IMR-90 (cell line): ENCODE measurements at regions not wholly inside any gene's neighbourhood (a gene's known extent, or its start where the extent isn't known, plus 50 kb on each side); places are given as distances from the start of the nearest gene placed in this dataset.

Experiments
- ATAC-seq: fragments of 200-7000 bp; cut with Tn5 transposase; 2 replicates; pipeline ENCODE4 v1.9.1; 2020; ENCODE audit warnings: low read depth, mild to moderate bottlenecking, moderate library complexity
- BruUV-seq: library from RNA; stranded (reverse); fragments of 400-500 nt; replicated peaks from 2 replicates; lab custom pipeline; 2021; lab: Mats Ljungman, UMichigan
- CTCF ChIA-PET: fragments of 300-600 bp; formaldehyde crosslinking; extraction: SDS; loops from one replicate; lab custom pipeline; 2021; ENCODE audit warnings: antibody characterized with exemption; lab: Yijun Ruan, JAX
- POLR2A ChIA-PET: fragments of 300-600 bp; sonication (Branson Sonifier 250); formaldehyde crosslinking; loops from one replicate; lab custom pipeline; 2022; ENCODE audit warnings: antibody characterized with exemption; ENCODE audit not compliant: unreplicated experiment; lab: Charles Lee
- DNase-seq: peaks from one replicate; pipeline ENCODE4 v3.0.0; 2013
- H2AFZ ChIP-seq: replicated peaks from 2 replicates; pipeline ENCODE3; 2013; ENCODE audit warnings: low read length, mild to moderate bottlenecking; ENCODE audit not compliant: poor library complexity
- H2AK5ac ChIP-seq: 2 replicates; pipeline ENCODE4 v1.6.1; 2013; ENCODE audit warnings: low read depth, low read length, inconsistent platforms
- H2AK9ac ChIP-seq: replicated peaks from 2 replicates; pipeline ENCODE3; 2013; ENCODE audit warnings: mild to moderate bottlenecking, low read depth, low read length, moderate library complexity; ENCODE audit not compliant: poor library complexity
- H2BK120ac ChIP-seq: 2 replicates; pipeline ENCODE4 v1.6.1; 2013; ENCODE audit warnings: low read depth, low read length, inconsistent platforms
- H2BK15ac ChIP-seq: 3 replicates; pipeline ENCODE4 v1.6.1; 2013; ENCODE audit warnings: low read depth, low read length, inconsistent platforms
- H2BK20ac ChIP-seq: 2 replicates; pipeline ENCODE4 v1.6.1; 2013; ENCODE audit warnings: low read depth, mild to moderate bottlenecking, inconsistent platforms, low read length, moderate library complexity
- H2BK5ac ChIP-seq: 2 replicates; pipeline ENCODE4 v1.6.1; 2013; ENCODE audit warnings: mild to moderate bottlenecking, low read depth, low read length, inconsistent platforms; ENCODE audit not compliant: poor library complexity, severe bottlenecking
- H3K14ac ChIP-seq: replicated peaks from 2 replicates; pipeline ENCODE4 v1.6.1; 2013; ENCODE audit warnings: low read depth, low read length, inconsistent platforms
- H3K18ac ChIP-seq: 2 replicates; pipeline ENCODE4 v1.6.1; 2013; ENCODE audit warnings: low read depth, low read length, control low read depth
- H3K23ac ChIP-seq: 2 replicates; pipeline ENCODE4 v1.6.1; 2013; ENCODE audit warnings: low read depth, low read length, inconsistent platforms
- H3K27ac ChIP-seq: 2 replicates; pipeline ENCODE4 v1.5.1; 2013; ENCODE audit warnings: mild to moderate bottlenecking, control low read depth, low read length; ENCODE audit not compliant: insufficient read depth
- H3K27me3 ChIP-seq: 2 replicates; pipeline ENCODE4 v1.6.1; 2013; ENCODE audit warnings: low read length; ENCODE audit not compliant: control insufficient read depth, insufficient read depth
- H3K36me3 ChIP-seq: 2 replicates; pipeline ENCODE4 v1.6.1; 2013; ENCODE audit warnings: low read length, mixed read lengths; ENCODE audit not compliant: control insufficient read depth, insufficient read depth
- H3K4ac ChIP-seq: 2 replicates; pipeline ENCODE4 v1.6.1; 2013; ENCODE audit warnings: low read depth, low read length, inconsistent platforms
- H3K4me1 ChIP-seq: 2 replicates; pipeline ENCODE4 v1.6.1; 2013; ENCODE audit warnings: low read length, mixed read lengths; ENCODE audit not compliant: control insufficient read depth, insufficient read depth
- H3K4me2 ChIP-seq: 2 replicates; pipeline ENCODE4 v1.6.1; 2013; ENCODE audit warnings: low read depth, mild to moderate bottlenecking, control low read depth, low read length, moderate library complexity
- H3K4me3 ChIP-seq: 2 replicates; pipeline ENCODE4 v1.5.1; 2013; ENCODE audit warnings: low read depth, mild to moderate bottlenecking, control low read depth, low read length, moderate library complexity; ENCODE audit not compliant: insufficient read depth
- H3K56ac ChIP-seq: 2 replicates; pipeline ENCODE4 v1.6.1; 2013; ENCODE audit warnings: low read length, inconsistent platforms; ENCODE audit not compliant: insufficient read depth; ENCODE audit errors: extremely low read depth
- H3K79me1 ChIP-seq, 2 experiments: 2 replicates each; pipeline ENCODE4 v1.6.1; 2013; ENCODE audit warnings: low read length in 2 of 2, inconsistent platforms in 1 of 2, low read depth in 1 of 2
- H3K9ac ChIP-seq: 2 replicates; pipeline ENCODE4 v1.6.1; 2013; ENCODE audit warnings: low read depth, low read length, control low read depth
- H3K9me1 ChIP-seq: 2 replicates; pipeline ENCODE4 v1.6.1; 2013; ENCODE audit warnings: low read length, inconsistent platforms; ENCODE audit not compliant: insufficient read depth
- H3K9me3 ChIP-seq: 2 replicates; pipeline ENCODE4 v1.6.1; 2013; ENCODE audit warnings: low read length; ENCODE audit not compliant: control insufficient read depth, insufficient read depth
- H4K20me1 ChIP-seq: 2 replicates; pipeline ENCODE4 v1.6.1; 2013; ENCODE audit warnings: low read length, inconsistent platforms; ENCODE audit not compliant: insufficient read depth
- H4K5ac ChIP-seq: 2 replicates; pipeline ENCODE4 v1.6.1; 2013; ENCODE audit warnings: mild to moderate bottlenecking, low read depth, low read length, control low read depth
- H4K8ac ChIP-seq, 2 experiments: 2 replicates each; pipeline ENCODE4 v1.6.1; 2013; ENCODE audit warnings: low read depth in 2 of 2, low read length in 2 of 2, control low read depth in 1 of 2, inconsistent platforms in 1 of 2
- H4K91ac ChIP-seq: 2 replicates; pipeline ENCODE4 v1.6.1; 2013; ENCODE audit warnings: low read depth, low read length, inconsistent platforms; ENCODE audit not compliant: insufficient read depth
- CEBPB ChIP-seq: IDR thresholded peaks from 2 replicates; pipeline ENCODE4 v1.6.1; 2012; ENCODE audit warnings: low read depth, low read length, improper control_type of control experiment
- ELK1 ChIP-seq: fragments of 150-350 bp; IDR thresholded peaks from 2 replicates; pipeline ENCODE4 v1.6.1; 2016; ENCODE audit warnings: low read depth, mild to moderate bottlenecking, low read length, moderate library complexity, borderline replicate concordance
- NFE2L2 ChIP-seq: fragments of 150-350 bp; IDR thresholded peaks from 2 replicates; pipeline ENCODE4 v1.6.1; 2016; ENCODE audit warnings: low read depth, mild to moderate bottlenecking, low read length
- RAD21 ChIP-seq: IDR thresholded peaks from 2 replicates; pipeline ENCODE4 v1.6.1; 2012; ENCODE audit warnings: low read length, improper control_type of control experiment
- SMC3 ChIP-seq: fragments of 150-350 bp; IDR thresholded peaks from 2 replicates; pipeline ENCODE4 v1.6.1; 2016; ENCODE audit warnings: low read depth, mild to moderate bottlenecking, antibody characterized with exemption, low read length, moderate library complexity
- WGBS, 2 experiments: methylation state at CpG; one replicate each; pipeline versions ENCODE4 v1.1.5 to v1.1.7; 2013; ENCODE audit warnings: missing lambda C conversion rate in 2 of 2; ENCODE audit not compliant: insufficient read length in 1 of 2; ENCODE audit errors: extremely low coverage in 2 of 2; 5-methylcytosine and 5-hydroxymethylcytosine counted together
- dilution Hi-C: fragments of 300-500 bp; cut with HindIII; formaldehyde crosslinking; loops from one replicate; pipeline ENCODE4 v1.14.3; 2018; ENCODE audit warnings: low sequenced_read_pairs; ENCODE audit not compliant: unreplicated experiment
- in situ Hi-C: fragments of 300-500 bp; cut with MboI; formaldehyde crosslinking; loops from 3 replicates; pipeline ENCODE4 v1.14.3; 2019; ENCODE audit warnings: low sequenced_read_pairs, inconsistent platforms, mixed read lengths
- intact Hi-C: fragments of 100-400 bp; cut with micrococcal nuclease; formaldehyde crosslinking; loops from 2 replicates; pipeline ENCODE4 v1.10.0; 2022

DNA sequence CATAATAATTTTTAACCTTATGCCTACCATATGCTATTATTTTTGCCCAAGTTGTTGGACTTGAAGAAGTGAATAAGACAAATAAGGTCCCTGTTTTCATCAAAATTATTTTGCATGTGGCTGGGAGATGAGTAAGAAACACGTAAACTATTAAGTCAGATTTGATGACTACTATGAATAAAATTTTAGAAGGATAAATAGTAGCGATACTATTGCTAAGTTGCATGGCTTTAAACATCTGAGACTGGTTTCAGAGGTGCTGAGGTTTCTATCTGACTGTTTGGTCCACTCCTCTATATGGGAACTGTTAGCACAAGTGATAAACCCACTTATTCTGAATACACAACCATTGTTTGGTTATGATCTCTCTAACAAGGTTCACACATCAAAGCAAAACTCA lies 674.3 kb upstream of the MDGA2 start:
- H4K8ac ChIP-seq: no peak overlapping the region
- H3K56ac ChIP-seq: no peak overlapping the region
- no peak overlapping the region for H2AK5ac ChIP-seq
- no peak overlapping the region for H4K91ac ChIP-seq
- peak overlapping the region; percentile 81 for H2BK5ac ChIP-seq
- no peak overlapping the region for H2BK15ac ChIP-seq
- no peaks in the 10 kb centered on the region for H3K9me1 ChIP-seq
- H3K9me3 ChIP-seq: 0 out of 2 replicates have a peak, but pooled peaks cover 2% of the 10 kb centered on the region
- no peak overlapping the region for H2AFZ ChIP-seq
- no peak overlapping the region for H2BK120ac ChIP-seq
- no peaks in the 10 kb centered on the region for H3K79me1 ChIP-seq
- WGBS, 2 experiments: no CpG with 5 or more reads among the region's 2 CpGs
- H3K4me1 ChIP-seq: no peaks in the 10 kb centered on the region
- no peaks in the 10 kb centered on the region for H3K27me3 ChIP-seq
- H3K14ac ChIP-seq: no peak overlapping the region
- H2AK9ac ChIP-seq: no peak overlapping the region
- H3K4me3 ChIP-seq: no peak overlapping the region
- H3K27ac ChIP-seq: no peak overlapping the region
- no peak overlapping the region for H3K23ac ChIP-seq
- H4K20me1 ChIP-seq: no peaks in the 10 kb centered on the region
- TF ChIP-seq SMC3: no peak
- TF ChIP-seq NFE2L2: no peak
- TF ChIP-seq RAD21: no peak
- TF ChIP-seq ELK1: no peak
- TF ChIP-seq CEBPB: no peak
- POLR2A ChIA-PET: no interaction called here
- peak overlapping the region; percentile 50; the same call in 1 of the 2 replicates for H3K4me2 ChIP-seq
- dilution Hi-C loops: no loop called here
- intact Hi-C loops: no loop called here
- H3K36me3 ChIP-seq: no peaks in the 10 kb centered on the region
- ATAC-seq (peak; percentile 32), DNase-seq (peak; percentile 38)
- no peak overlapping the region for H3K18ac ChIP-seq
- CTCF ChIA-PET: no interaction called here
- no peak overlapping the region for H2BK20ac ChIP-seq
- no peak overlapping the region for H4K5ac ChIP-seq
- H3K4ac ChIP-seq: no peak overlapping the region
- in situ Hi-C loops: no loop called here
- H3K9ac ChIP-seq: no peak overlapping the region
- no TSS peak for BruUV-seq
